WTC11 (cell line): ENCODE measurements at regions not wholly inside any gene's neighbourhood (a gene's known extent, or its start where the extent isn't known, plus 50 kb on each side); places are given as distances from the start of the nearest gene placed in this dataset.

ENCODE experiments used
- CREM ChIP-seq: sonication (generic); formaldehyde crosslinking; IDR thresholded peaks from 2 replicates; pipeline ENCODE4 v1.8.1; 2022; ENCODE audit warnings: mild to moderate bottlenecking, missing genetic modification reagents, moderate library complexity
- ETV6 ChIP-seq: sonication (generic); formaldehyde crosslinking; IDR thresholded peaks from 2 replicates; pipeline ENCODE4 v1.8.1; 2022; ENCODE audit warnings: mild to moderate bottlenecking, missing genetic modification reagents
- NR2C2 ChIP-seq: sonication (generic); formaldehyde crosslinking; IDR thresholded peaks from 2 replicates; pipeline ENCODE4 v1.8.0; 2022; ENCODE audit warnings: mild to moderate bottlenecking, missing genetic modification reagents
- TF ChIP-seq, protein P1 (sequence below): sonication (generic); formaldehyde crosslinking; IDR thresholded peaks from 2 replicates; pipeline ENCODE4 v1.8.0; 2023; ENCODE audit warnings: missing genetic modification reagents
- TF ChIP-seq, protein P2 (sequence below): fragments of 200-600 bp; IDR thresholded peaks from 2 replicates; pipeline ENCODE4 v1.8.0; 2022; ENCODE audit warnings: antibody characterized with exemption
- TF ChIP-seq, protein P3 (sequence below): sonication (generic); formaldehyde crosslinking; IDR thresholded peaks from 2 replicates; pipeline ENCODE4 v1.8.0; 2022; ENCODE audit warnings: mild to moderate bottlenecking, missing genetic modification reagents
- TF ChIP-seq, protein P4 (sequence below): sonication (generic); formaldehyde crosslinking; IDR thresholded peaks from 2 replicates; pipeline ENCODE4 v1.8.1; 2023; ENCODE audit warnings: mild to moderate bottlenecking, missing genetic modification reagents, moderate library complexity
- TF ChIP-seq, protein P5 (sequence below): fragments of 250-450 bp; sonication (Bioruptor Pico); IDR thresholded peaks from 2 replicates; pipeline ENCODE4 v2.1.2; 2022; ENCODE audit warnings: mild to moderate bottlenecking, moderate library complexity

DNA sequence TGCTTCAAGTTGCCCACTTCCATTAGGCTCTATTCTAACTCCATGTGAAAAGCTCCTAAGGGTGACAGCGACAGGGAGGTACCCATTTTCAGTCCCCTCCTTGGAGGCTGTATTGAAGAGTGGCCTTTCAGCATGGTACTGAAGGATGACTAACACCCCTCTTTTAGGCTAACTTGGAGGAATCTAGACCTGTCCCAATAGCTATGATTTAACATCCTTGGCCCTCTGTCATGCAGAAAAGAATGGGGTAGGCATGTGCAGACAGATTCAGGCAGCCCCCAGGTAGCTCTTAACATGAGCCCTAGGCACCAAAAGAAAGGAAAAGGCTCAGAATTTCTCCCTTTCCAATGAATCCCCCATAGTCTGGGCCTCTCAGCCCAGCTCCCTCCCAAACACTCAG lies 89.3 kb upstream of the AMOTL1 start:
- TF ChIP-seq, protein P1, sequence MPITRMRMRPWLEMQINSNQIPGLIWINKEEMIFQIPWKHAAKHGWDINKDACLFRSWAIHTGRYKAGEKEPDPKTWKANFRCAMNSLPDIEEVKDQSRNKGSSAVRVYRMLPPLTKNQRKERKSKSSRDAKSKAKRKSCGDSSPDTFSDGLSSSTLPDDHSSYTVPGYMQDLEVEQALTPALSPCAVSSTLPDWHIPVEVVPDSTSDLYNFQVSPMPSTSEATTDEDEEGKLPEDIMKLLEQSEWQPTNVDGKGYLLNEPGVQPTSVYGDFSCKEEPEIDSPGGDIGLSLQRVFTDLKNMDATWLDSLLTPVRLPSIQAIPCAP (CRISPR knock-in tag): no peak
- TF ChIP-seq CREM: no peak
- TF ChIP-seq, protein P2, sequence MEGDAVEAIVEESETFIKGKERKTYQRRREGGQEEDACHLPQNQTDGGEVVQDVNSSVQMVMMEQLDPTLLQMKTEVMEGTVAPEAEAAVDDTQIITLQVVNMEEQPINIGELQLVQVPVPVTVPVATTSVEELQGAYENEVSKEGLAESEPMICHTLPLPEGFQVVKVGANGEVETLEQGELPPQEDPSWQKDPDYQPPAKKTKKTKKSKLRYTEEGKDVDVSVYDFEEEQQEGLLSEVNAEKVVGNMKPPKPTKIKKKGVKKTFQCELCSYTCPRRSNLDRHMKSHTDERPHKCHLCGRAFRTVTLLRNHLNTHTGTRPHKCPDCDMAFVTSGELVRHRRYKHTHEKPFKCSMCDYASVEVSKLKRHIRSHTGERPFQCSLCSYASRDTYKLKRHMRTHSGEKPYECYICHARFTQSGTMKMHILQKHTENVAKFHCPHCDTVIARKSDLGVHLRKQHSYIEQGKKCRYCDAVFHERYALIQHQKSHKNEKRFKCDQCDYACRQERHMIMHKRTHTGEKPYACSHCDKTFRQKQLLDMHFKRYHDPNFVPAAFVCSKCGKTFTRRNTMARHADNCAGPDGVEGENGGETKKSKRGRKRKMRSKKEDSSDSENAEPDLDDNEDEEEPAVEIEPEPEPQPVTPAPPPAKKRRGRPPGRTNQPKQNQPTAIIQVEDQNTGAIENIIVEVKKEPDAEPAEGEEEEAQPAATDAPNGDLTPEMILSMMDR: no peak
- TF ChIP-seq ETV6 (CRISPR knock-in tag): no peak
- TF ChIP-seq, protein P3, sequence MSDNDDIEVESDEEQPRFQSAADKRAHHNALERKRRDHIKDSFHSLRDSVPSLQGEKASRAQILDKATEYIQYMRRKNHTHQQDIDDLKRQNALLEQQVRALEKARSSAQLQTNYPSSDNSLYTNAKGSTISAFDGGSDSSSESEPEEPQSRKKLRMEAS (CRISPR knock-in tag): no peak
- TF ChIP-seq, protein P4, sequence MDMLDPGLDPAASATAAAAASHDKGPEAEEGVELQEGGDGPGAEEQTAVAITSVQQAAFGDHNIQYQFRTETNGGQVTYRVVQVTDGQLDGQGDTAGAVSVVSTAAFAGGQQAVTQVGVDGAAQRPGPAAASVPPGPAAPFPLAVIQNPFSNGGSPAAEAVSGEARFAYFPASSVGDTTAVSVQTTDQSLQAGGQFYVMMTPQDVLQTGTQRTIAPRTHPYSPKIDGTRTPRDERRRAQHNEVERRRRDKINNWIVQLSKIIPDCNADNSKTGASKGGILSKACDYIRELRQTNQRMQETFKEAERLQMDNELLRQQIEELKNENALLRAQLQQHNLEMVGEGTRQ (CRISPR knock-in tag): no peak
- TF ChIP-seq NR2C2: no peak
- TF ChIP-seq, protein P5, sequence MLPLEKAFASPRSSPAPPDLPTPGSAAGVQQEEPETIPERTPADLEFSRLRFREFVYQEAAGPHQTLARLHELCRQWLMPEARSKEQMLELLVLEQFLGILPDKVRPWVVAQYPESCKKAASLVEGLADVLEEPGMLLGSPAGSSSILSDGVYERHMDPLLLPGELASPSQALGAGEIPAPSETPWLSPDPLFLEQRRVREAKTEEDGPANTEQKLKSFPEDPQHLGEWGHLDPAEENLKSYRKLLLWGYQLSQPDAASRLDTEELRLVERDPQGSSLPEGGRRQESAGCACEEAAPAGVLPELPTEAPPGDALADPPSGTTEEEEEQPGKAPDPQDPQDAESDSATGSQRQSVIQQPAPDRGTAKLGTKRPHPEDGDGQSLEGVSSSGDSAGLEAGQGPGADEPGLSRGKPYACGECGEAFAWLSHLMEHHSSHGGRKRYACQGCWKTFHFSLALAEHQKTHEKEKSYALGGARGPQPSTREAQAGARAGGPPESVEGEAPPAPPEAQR (CRISPR knock-in tag): no peak
